GM18511 (cell line): ENCODE measurements at regions not wholly inside any gene's neighbourhood (a gene's known extent, or its start where the extent isn't known, plus 50 kb on each side); places are given as distances from the start of the nearest gene placed in this dataset.
A peak's percentile ranks its signal among the peaks of the same experiment; 100 is the strongest.

ENCODE experiments used
- ATAC-seq: cut with Tn5 transposase; IDR thresholded peaks from one replicate; pipeline ENCODE4 v1.9.1; 2021; ENCODE audit warnings: mild to moderate bottlenecking, moderate library complexity; ENCODE audit not compliant: unreplicated experiment

- ATAC-seq = no peak
Measured at GRCh38 chr7:131010717-131011431, 276.9 kb upstream of the KLF14 start.

- ATAC-seq = no peak
Measured at GRCh38 chr7:131011432-131011742, 277.4 kb upstream of the KLF14 start.

DNA sequence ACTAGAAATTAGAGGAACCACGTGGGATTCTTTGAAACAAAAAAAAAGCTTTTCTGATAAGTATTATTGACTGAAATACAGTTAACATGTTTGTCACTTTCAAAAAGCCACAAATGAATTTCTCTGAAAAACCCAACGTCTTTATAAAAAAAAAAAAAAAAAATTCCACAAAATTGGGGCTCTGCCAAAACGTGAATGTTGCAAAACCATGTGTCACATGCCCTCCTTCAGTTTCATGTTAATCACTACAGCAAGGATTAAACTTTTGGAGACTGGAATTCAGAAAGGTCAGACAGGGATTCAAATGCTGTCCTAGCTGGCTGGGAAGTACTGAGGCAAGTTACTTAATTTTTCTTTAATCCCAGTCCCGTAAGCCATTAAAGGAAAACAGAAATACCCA lies 278.0 kb upstream of the KLF14 start:
- ATAC-seq = no peak

- no peak for ATAC-seq
Measured at GRCh38 chr7:131012477-131013031, 278.5 kb upstream of the KLF14 start.

- no peak for ATAC-seq
Measured at GRCh38 chr7:131013716-131014115, 279.7 kb upstream of the KLF14 start.

DNA sequence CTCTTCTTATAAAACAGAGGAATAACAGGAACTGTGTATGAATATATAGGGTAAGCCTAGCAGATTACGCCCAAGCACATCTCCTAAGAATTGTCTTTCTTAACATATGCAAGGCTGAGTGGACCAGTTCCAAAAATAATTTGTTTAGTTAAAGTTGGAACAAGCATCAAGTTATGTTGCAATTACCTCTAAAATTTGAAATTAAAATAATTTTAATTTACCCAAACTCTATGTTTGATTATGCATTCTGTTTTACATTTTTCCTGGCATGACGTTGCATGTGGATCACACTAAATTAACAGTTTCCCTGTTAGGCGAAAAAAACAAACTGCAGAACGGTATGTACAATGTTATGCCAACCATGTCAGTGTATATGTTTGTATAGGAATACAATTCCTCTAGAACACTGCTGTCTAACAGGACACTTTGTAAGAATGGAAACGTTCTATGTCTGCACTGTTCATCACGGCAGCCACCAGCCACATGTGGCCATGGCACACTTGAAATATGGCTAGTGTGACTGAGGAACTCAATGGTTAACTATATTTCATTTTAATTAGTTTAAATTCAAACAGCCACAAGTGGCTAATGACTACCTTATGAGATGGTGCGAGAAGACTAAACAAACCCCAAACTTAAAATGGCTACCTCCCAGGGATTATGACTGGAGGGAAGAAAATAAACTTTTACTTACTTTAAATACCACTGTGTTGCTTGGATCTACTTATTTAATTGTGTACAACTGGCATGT lies 281.1 kb upstream of the KLF14 start:
- ATAC-seq = no peak

- ATAC-seq = no peak
Measured at GRCh38 chr7:131015657-131015958, 281.6 kb upstream of the KLF14 start.

- ATAC-seq = no peak
Measured at GRCh38 chr7:131016230-131016629, 282.2 kb upstream of the KLF14 start.

- ATAC-seq = no peak
Measured at GRCh38 chr7:131019351-131019750, 285.3 kb upstream of the KLF14 start.

GRCh38 chr7:131020759-131021261 lies 286.8 kb upstream of the KLF14 start:
- ATAC-seq = peak; percentile 64

- peak; percentile 52 for ATAC-seq
Measured at GRCh38 chr7:131021460-131021859, 287.5 kb upstream of the KLF14 start.

GRCh38 chr7:131021902-131022301 lies 287.9 kb upstream of the KLF14 start:
- no peak for ATAC-seq

GRCh38 chr7:131026297-131027000 lies 292.4 kb upstream of the KLF14 start:
- peak; percentile 42 for ATAC-seq

DNA sequence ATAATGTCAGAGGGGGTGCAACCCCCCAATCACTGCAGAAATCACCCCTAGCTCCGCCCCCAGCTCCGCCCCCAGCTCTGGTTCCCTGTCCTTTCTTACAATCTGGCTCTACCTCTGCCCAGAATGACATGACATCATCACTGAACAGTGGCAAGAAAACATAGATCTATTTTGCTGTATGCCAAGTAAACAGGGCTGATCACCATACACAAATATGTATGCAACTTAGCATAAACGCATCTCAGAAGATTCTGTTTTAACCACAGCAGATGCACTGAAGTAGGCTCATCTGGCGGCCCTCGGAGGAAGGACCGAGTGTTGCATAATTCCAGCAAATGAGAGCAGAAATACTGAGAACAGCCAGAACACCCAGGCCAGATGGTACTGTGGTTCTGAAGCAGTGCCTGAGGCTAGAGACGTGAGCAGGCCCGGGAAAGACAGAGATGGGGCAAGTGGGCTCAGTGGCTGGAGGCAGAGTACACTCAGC lies 293.3 kb upstream of the KLF14 start:
- ATAC-seq = peak; percentile 33

GRCh38 chr7:131028295-131028694 lies 294.3 kb upstream of the KLF14 start:
- no peak for ATAC-seq

- no peak for ATAC-seq
Measured at GRCh38 chr7:131029002-131029401, 295.0 kb upstream of the KLF14 start.

DNA sequence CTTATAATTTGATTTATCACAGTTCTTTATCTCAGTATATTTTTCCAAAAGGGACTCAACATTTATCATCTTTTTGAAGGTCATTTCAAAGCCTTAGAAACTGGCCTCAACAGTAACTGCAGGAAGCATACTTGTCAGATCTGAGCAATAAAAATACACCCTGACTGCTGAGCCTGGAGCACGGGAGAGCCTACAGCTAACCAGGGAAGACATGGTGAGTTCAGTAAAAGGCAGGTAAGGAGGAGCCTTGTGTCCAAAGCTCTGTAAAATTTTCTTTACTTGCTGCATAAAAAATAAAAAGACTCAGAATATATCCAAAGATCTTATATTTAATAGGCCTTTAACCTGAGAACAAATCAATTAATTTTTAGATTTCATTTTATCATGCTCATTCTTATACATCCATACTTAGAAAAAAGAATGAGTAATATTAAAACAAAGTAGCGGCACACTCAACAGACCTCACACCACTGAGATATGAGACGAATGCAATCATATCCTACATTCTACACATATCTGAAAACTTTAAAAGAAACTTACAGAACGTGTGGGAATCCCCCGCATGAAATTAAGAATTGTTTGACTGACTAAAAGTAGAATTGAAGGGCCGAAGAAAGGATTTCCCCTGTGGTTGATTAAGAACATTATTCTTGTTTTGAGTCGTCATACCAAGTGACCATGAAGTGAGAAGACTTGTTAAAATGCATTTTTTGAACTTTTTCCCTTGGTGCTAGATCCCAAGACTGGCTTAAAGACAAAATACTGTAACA lies 296.4 kb upstream of the MKLN1 start:
- peak; percentile 73 for ATAC-seq

DNA sequence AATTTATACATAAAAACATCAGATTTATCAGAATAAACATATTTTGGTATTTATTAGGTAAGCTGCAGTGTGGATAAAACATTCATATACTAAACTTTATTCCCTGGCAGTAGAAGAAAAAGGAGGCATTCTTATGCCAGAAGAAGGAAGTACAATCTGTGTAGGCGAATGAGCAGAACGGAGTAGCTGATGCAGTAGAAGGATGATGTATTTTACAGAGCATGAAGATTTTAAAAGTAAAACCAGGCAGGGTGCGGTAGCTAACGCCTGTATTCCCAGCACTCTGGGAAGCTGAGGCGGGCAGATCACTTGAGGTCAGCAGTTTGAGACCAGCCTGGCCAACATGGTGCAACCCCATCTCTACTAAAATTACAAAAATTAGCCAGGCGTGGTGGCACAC lies 294.9 kb upstream of the MKLN1 start:
- no peak for ATAC-seq

- no peak for ATAC-seq
Measured at GRCh38 chr7:131034166-131034881, 293.4 kb upstream of the MKLN1 start.

- no peak for ATAC-seq
Measured at GRCh38 chr7:131035088-131035770, 292.4 kb upstream of the MKLN1 start.
